LNCaP clone FGC (cell line): ENCODE measurements at regions not wholly inside any gene's neighbourhood (a gene's known extent, or its start where the extent isn't known, plus 50 kb on each side); places are given as distances from the start of the nearest gene placed in this dataset.

Source experiments
- DNase-seq: peaks from one replicate; pipeline ENCODE4 v3.0.0-alpha.2; 2011; ENCODE audit warnings: low read depth
- H3K4me3 ChIP-seq: 2 replicates; pipeline ENCODE4 v1.5.1; 2011; ENCODE audit warnings: mild to moderate bottlenecking, low read depth, low read length, control low read depth
- TF ChIP-seq, protein P1 (sequence below): IDR thresholded peaks from 2 replicates; pipeline ENCODE4 v1.5.1; 2012; ENCODE audit warnings: mild to moderate bottlenecking; ENCODE audit not compliant: control insufficient read depth, insufficient read depth; ENCODE audit errors: extremely low read depth

GRCh38 chr16:25596194-25596593 is 95.6 kb upstream of the HS3ST4 start:
- TF ChIP-seq, protein P1, sequence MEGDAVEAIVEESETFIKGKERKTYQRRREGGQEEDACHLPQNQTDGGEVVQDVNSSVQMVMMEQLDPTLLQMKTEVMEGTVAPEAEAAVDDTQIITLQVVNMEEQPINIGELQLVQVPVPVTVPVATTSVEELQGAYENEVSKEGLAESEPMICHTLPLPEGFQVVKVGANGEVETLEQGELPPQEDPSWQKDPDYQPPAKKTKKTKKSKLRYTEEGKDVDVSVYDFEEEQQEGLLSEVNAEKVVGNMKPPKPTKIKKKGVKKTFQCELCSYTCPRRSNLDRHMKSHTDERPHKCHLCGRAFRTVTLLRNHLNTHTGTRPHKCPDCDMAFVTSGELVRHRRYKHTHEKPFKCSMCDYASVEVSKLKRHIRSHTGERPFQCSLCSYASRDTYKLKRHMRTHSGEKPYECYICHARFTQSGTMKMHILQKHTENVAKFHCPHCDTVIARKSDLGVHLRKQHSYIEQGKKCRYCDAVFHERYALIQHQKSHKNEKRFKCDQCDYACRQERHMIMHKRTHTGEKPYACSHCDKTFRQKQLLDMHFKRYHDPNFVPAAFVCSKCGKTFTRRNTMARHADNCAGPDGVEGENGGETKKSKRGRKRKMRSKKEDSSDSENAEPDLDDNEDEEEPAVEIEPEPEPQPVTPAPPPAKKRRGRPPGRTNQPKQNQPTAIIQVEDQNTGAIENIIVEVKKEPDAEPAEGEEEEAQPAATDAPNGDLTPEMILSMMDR, result no peak
- no peak overlapping the region for H3K4me3 ChIP-seq
- DNase-seq, result no peak

DNA sequence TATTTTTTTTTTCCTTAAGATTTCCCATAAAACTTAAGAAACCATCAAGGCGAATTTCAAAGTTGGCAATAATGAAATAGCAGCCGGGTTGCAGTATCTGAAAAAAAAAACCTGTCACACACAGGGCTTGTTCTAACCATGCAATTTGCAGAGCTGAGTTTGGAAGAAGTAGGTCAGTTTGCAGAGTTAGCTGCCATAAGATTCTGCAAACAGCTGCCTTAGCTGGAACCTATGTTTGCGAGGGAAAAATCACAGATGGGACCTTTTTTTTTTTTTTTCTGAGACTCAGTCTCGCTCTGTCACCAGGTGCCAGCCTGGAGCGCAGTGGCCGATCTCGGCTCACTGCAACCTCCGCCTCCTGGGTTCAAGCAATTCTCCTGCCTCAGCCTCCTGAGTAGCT is 98.5 kb upstream of the HS3ST4 start:
- TF ChIP-seq, protein P1, result no peak
- no peak for DNase-seq
- no peak overlapping the region for H3K4me3 ChIP-seq

DNA sequence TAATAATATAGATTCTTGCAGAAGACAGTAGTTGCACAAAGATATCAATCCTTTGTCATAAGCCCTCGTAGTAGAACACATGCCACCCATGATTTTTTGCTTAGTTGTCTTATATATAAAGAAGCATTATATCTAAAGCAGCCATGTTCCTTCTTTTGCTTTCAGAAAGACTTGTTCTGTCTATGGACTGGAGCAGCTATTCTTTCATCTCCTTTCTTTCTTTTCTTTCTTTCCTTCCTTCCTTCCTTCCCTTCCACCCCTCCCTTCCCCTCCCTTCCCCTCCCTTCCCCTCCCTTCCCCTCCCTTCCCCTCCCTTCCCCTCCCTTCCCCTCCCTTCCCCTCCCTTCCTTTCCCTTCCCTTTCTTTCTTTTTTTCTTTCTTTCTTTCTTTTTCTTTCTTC is 104.0 kb upstream of the HS3ST4 start:
- TF ChIP-seq, protein P1, result no peak
- no peak for DNase-seq
- no peak overlapping the region for H3K4me3 ChIP-seq

DNA sequence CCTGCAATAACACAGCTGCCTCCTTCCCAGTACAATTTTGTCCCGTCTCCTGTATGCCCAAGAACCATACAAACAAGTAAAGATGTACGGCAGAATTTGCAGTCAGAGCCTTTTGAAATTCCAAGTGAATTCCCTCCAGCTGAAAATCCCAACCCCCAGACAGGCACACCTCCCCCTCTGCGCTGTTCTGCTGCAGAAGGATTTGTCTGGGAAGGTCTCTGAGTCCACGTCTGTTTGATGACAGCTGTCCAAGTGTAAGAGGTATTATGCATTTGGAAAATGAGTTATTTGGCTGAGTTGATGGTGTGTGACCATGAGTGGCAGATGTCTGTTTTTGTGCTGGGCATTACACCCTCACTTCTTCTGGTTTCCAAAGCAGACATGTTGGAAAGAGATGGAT is 104.9 kb upstream of the HS3ST4 start:
- TF ChIP-seq, protein P1, result no peak
- no peak for DNase-seq
- H3K4me3 ChIP-seq, result no peak overlapping the region

DNA sequence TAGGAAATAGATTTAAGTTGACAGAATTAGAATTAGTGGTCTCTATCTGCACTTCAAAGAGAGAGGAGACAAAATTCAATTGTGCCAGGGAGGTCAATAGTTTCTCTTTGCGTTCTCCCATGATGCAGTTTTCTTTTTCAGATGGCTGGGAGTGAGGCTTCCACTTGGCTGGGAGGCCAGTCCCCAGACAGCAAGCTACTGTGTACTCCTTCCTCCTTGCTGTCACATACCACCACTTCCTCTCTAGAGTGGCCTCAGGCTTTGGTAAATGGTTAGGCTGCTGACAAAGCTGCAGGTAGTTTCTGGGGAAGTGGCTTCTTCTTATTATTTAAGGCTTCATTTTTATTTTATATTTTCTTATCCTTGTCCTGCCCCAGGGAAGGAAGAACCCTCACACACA is 106.2 kb upstream of the HS3ST4 start:
- TF ChIP-seq, protein P1, result no peak
- no peak for DNase-seq
- H3K4me3 ChIP-seq, result no peak overlapping the region

DNA sequence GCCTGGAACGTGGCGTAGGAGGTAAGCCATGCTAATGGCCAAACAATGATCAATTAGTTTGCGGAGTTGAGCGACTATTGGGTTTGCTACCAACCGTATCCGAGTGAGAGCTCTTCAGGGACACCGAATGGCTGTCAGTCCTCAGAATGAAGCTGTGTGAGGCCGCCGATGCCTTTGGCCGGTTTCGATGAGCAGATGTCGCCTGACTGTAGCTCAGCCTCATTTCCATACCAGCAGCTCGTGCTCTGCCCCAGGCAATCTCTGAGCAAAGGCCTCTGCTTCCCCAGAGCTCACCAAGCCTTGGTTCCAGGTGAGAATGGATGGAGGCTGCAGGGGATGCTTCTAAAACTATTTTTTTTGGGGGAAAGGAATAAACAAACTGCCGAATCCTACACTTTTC is 111.7 kb upstream of the HS3ST4 start:
- no peak overlapping the region for H3K4me3 ChIP-seq
- TF ChIP-seq, protein P1, result no peak
- DNase-seq, result no peak

- H3K4me3 ChIP-seq, result no peak overlapping the region
- TF ChIP-seq, protein P1, result no peak
- no peak for DNase-seq
Measured at GRCh38 chr16:25575363-25575762, 116.4 kb upstream of the HS3ST4 start.
